WERI-Rb-1 (cell line): ENCODE measurements at regions not wholly inside any gene's neighbourhood (a gene's known extent, or its start where the extent isn't known, plus 50 kb on each side); places are given as distances from the start of the nearest gene placed in this dataset.

Experiments used
- DNase-seq: peaks from one replicate; pipeline ENCODE4 v3.0.0-alpha.2; 2020
- H3K27ac ChIP-seq: fragments of 250-450 bp; sonication (Bioruptor Pico); 2 replicates; pipeline ENCODE4 v1.5.1; 2020; ENCODE audit warnings: mild to moderate bottlenecking, moderate library complexity
- H3K27me3 ChIP-seq: fragments of 250-450 bp; sonication (Bioruptor Pico); 2 replicates; pipeline ENCODE4 v1.5.1; 2021; ENCODE audit warnings: mild to moderate bottlenecking, low read depth, moderate library complexity; ENCODE audit not compliant: insufficient read depth, severe bottlenecking
- H3K36me3 ChIP-seq: fragments of 250-450 bp; sonication (Bioruptor Pico); 2 replicates; pipeline ENCODE4 v1.5.1; 2020; ENCODE audit warnings: mild to moderate bottlenecking, moderate library complexity
- H3K4me3 ChIP-seq: 2 replicates; pipeline ENCODE4 v1.5.1; 2011; ENCODE audit warnings: low read depth, mild to moderate bottlenecking, control low read depth, low read length
- H3K9me3 ChIP-seq: fragments of 250-450 bp; sonication (Bioruptor Pico); 2 replicates; pipeline ENCODE4 v1.5.1; 2021; ENCODE audit warnings: mild to moderate bottlenecking, moderate library complexity; ENCODE audit not compliant: severe bottlenecking
- CTCF ChIP-seq: IDR thresholded peaks from 2 replicates; pipeline ENCODE4 v1.5.1; 2011; ENCODE audit warnings: low read depth, mild to moderate bottlenecking, control low read depth, inconsistent platforms, low read length

GRCh38 chr5:136432705-136433104 lies 67.4 kb upstream of the TRPC7 start:
- Histone ChIP-seq H3K4me3 (no peak overlapping the region), H3K36me3 (no peaks in the 10 kb centered on the region), H3K27me3 (no peaks in the 10 kb centered on the region), H3K27ac (no peak overlapping the region), H3K9me3 (no peaks in the 10 kb centered on the region)
- no peak for TF ChIP-seq CTCF
- no peak for DNase-seq

- TF ChIP-seq CTCF = no peak
Measured at GRCh38 chr5:136430081-136430480, 64.7 kb upstream of the TRPC7 start.

DNA sequence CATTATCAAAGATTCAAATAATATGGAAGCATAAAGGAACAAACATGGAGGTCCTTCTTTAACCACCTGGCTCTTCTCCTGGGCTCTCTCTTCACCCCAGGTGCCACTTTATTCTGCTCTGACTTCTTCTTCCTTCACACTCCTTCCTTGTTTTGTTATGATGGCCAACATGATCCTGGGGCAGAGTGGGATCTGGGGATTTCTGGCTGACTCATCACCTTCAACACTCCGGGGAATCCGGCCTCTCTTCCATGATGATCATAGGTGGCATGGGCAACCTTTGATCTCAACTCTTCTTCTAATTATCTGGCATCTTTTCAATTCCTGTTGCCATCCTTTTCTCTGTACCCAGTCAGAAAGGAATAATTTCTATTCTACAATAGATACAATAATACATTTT lies 62.1 kb upstream of the TRPC7 start:
- TF ChIP-seq CTCF = no peak
- Histone ChIP-seq H3K4me3 (no peak overlapping the region), H3K27me3 (no peaks in the 10 kb centered on the region), H3K9me3 (no peaks in the 10 kb centered on the region), H3K36me3 (no peaks in the 10 kb centered on the region), H3K27ac (no peak overlapping the region)
- DNase-seq = no peak

More at GRCh38 chr5:136430081-136430480, 64.7 kb upstream of the TRPC7 start:
- Histone ChIP-seq H3K4me3 (no peak overlapping the region), H3K27ac (no peak overlapping the region), H3K36me3 (no peaks in the 10 kb centered on the region), H3K9me3 (no peaks in the 10 kb centered on the region), H3K27me3 (no peaks in the 10 kb centered on the region)
- no peak for DNase-seq

GRCh38 chr5:136425921-136426320 lies 60.6 kb upstream of the TRPC7 start:
- Histone ChIP-seq H3K36me3 (no peaks in the 10 kb centered on the region), H3K4me3 (no peak overlapping the region), H3K27me3 (no peaks in the 10 kb centered on the region), H3K27ac (no peak overlapping the region), H3K9me3 (no peaks in the 10 kb centered on the region)
- TF ChIP-seq CTCF = no peak
- DNase-seq = no peak

- Histone ChIP-seq H3K36me3 (no peaks in the 10 kb centered on the region), H3K27ac (no peak overlapping the region), H3K27me3 (no peaks in the 10 kb centered on the region), H3K4me3 (no peak overlapping the region), H3K9me3 (no peaks in the 10 kb centered on the region)
- peak; percentile 94 for DNase-seq
- peak; percentile 91 for TF ChIP-seq CTCF
Measured at GRCh38 chr5:136424835-136425584, 59.7 kb upstream of the TRPC7 start.
